T-helper 1 cell treated with Interleukin-12 subunit alpha and Interleukin-12 subunit beta and Interleukin-4 antibody, amounts not matched to agents 30 μg/mL and 1 μg/mL, for 36 hours (primary cell): ENCODE measurements at regions not wholly inside any gene's neighbourhood (a gene's known extent, or its start where the extent isn't known, plus 50 kb on each side); places are given as distances from the start of the nearest gene placed in this dataset.

Experiments
- H3K27ac Mint-ChIP-seq: one replicate; pipeline ENCODE4 v1.8.0; 2021; ENCODE audit warnings: mild to moderate bottlenecking, mixed read lengths
- H3K27me3 Mint-ChIP-seq: one replicate; pipeline ENCODE4 v1.8.0; 2021; ENCODE audit warnings: low read depth, mixed read lengths
- H3K36me3 Mint-ChIP-seq: one replicate; pipeline ENCODE4 v1.8.0; 2021; ENCODE audit warnings: low read depth, mixed read lengths
- H3K4me1 Mint-ChIP-seq: one replicate; pipeline ENCODE4 v1.8.0; 2021; ENCODE audit warnings: low read depth, mixed read lengths
- H3K4me3 Mint-ChIP-seq: one replicate; pipeline ENCODE4 v1.8.0; 2021; ENCODE audit warnings: mild to moderate bottlenecking, moderate library complexity, mixed read lengths
- H3K9me3 Mint-ChIP-seq: one replicate; pipeline ENCODE4 v1.8.0; 2021; ENCODE audit warnings: mixed read lengths

DNA sequence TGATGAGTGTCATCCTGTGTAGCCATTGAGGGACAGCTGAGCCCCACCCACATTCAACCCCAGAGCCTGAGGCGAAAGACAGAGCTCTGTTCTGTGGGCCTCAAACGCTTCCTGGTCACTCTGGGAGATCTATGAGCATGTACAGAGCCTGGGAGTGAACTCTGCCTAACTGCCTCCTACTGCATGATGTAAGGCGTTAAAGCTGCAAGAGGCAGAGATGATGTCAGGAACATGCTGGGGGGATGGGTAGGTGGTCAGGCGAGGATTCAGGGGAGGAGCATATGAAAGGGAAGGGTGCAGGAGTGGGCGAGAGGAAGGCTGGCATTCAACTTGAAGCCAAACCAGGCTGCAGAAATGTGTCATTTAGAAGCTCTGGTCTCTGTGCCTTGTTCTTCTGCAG is 181.0 kb downstream of the TFCP2L1 start:
- Mint-ChIP-seq H3K36me3 (no peaks in the 10 kb centered on the region), H3K4me3 (no peak overlapping the region), H3K4me1 (no peaks in the 10 kb centered on the region), H3K9me3 (no peaks in the 10 kb centered on the region), H3K27ac (no peak overlapping the region), H3K27me3 (no peaks in the 10 kb centered on the region)

DNA sequence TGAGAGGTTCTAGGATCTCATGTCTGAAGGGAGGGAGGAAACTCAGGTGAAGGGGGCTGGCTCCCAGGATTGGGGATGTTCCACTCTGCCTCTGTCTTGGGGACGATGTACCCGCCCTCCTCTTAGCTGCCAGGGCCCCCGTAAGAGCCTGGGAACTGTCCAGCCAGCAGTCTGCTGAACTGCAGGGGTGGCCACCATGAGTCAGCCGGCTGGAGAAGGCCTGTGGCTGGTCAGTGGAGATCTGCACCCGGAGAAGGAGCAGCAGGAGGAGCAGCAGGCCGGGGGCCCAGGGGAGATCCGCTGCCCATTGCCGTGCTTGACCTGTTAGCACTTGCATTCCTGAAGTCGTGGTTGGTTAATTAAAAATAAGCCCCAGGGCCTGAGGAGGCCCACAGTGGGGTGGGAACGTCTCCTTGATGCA is 180.3 kb downstream of the TFCP2L1 start:
- Mint-ChIP-seq H3K9me3 (no peaks in the 10 kb centered on the region), H3K4me3 (no peak overlapping the region), H3K27ac (no peak overlapping the region), H3K4me1 (no peaks in the 10 kb centered on the region), H3K27me3 (no peaks in the 10 kb centered on the region), H3K36me3 (no peaks in the 10 kb centered on the region)

DNA sequence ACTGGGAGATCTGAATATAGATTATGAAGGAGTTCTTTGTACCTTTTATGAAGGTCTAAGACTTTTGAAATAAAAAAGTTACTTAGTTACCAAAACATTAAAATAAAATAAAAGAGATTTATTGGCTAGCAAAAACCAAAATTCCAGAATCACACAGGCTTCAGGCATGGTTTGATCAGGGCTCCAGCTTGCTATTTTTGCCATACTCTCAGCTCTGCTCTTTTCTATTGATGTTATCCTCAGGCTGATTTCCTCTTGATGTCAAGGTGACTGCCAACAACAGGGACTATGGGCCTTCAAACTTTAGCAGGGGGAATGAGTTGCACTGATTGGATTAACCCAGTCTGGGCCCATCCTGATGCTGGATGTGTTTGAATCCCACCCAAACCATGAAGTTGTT is 174.1 kb downstream of the TFCP2L1 start:
- H3K27me3 Mint-ChIP-seq, result no peaks in the 10 kb centered on the region
- H3K27ac Mint-ChIP-seq, result no peak overlapping the region
- H3K4me3 Mint-ChIP-seq, result no peak overlapping the region

DNA sequence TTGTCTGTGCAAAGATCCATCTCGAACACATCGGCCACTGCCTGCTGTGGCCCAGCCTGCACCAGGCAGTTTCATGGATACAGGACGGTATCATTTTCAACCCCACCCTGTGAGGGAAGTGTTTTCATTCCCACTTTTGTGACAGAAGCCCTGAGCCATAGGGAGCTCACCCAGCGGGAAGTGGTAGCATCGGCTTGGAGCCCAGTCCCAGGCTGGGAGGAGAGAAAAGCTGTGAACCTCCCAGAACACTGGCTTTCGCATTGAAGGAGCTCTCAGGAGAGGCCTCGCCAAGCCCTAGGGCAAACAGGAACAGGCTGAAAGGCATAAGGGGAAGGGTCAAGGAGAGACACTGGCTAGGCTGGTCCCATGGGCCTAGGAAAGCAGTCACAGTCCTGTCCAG is 166.1 kb downstream of the TFCP2L1 start:
- H3K9me3 Mint-ChIP-seq, result no peaks in the 10 kb centered on the region
- H3K4me3 Mint-ChIP-seq, result no peak overlapping the region
- H3K27me3 Mint-ChIP-seq, result no peaks in the 10 kb centered on the region
- no peaks in the 10 kb centered on the region for H3K36me3 Mint-ChIP-seq
- H3K4me1 Mint-ChIP-seq, result no peaks in the 10 kb centered on the region
- H3K27ac Mint-ChIP-seq, result no peak overlapping the region

More for the DNA sequence above, 174.1 kb downstream of the TFCP2L1 start:
- Mint-ChIP-seq H3K4me1 (no peaks in the 10 kb centered on the region), H3K9me3 (no peaks in the 10 kb centered on the region), H3K36me3 (no peaks in the 10 kb centered on the region)

DNA sequence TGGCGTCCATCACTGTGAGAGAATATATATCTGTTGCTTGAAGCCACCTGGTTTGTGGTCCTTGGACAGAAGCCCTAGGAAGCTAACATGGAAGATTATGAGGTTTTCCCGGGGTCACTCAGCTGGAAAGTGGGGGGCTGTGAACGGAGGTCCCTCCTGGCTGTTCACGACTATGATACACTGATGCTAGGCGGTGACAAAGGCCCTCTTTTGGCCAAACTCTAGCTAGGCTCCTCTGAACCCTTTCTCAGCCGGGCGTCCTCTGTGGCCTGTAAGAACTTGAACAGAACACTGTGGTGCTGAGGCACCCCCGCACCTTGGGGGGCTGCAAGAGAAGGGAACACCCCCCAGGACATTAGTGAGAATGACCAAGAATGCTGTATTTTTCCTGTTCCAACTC is 164.6 kb downstream of the TFCP2L1 start:
- no peaks in the 10 kb centered on the region for H3K27me3 Mint-ChIP-seq
- no peak overlapping the region for H3K4me3 Mint-ChIP-seq
- H3K4me1 Mint-ChIP-seq, result no peaks in the 10 kb centered on the region
- no peaks in the 10 kb centered on the region for H3K36me3 Mint-ChIP-seq
- no peaks in the 10 kb centered on the region for H3K9me3 Mint-ChIP-seq
- no peak overlapping the region for H3K27ac Mint-ChIP-seq

DNA sequence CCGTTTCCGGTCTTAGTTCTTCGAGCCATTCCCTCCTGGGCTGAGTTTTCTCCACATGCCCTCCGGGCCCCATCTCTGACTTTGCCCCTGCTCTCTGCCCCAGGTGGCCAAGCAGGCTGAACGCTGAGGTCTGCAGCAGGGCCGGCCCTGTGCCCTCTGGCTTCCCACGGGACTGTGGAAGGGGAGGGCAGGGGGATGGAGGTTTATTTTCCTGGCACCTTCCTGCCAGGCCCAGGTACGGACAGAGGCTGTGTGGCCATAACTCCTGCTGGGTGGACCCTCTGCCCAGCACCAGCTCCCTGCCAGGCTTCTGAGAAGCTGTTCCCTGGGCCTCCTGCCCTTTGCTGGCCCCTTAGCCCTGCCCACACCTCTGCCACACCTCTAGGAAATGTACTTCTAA is 164.0 kb downstream of the TFCP2L1 start:
- Mint-ChIP-seq H3K27ac (no peak overlapping the region), H3K4me1 (no peaks in the 10 kb centered on the region), H3K4me3 (no peak overlapping the region), H3K9me3 (no peaks in the 10 kb centered on the region), H3K27me3 (no peaks in the 10 kb centered on the region), H3K36me3 (no peaks in the 10 kb centered on the region)

DNA sequence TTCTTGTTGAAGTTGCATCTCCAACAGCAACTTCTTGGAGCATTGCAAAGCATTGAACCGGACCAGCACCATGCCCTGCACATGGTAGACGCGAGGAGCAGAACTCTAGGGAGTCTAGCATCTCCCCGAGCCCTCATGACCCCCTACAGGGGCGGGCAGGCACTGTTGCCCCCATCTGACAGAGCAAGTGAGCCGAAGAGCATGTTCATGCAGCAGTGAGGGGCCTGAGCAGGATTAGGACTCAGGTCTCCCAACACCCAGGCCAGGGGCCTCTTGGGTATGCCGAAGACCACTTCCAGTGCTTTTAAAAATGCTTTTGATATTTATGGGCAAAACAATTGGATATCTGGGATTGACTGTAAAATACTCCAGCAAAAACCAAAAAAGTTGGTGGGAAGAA is 163.3 kb downstream of the TFCP2L1 start:
- no peaks in the 10 kb centered on the region for H3K4me1 Mint-ChIP-seq
- H3K9me3 Mint-ChIP-seq, result no peaks in the 10 kb centered on the region
- no peaks in the 10 kb centered on the region for H3K27me3 Mint-ChIP-seq
- no peak overlapping the region for H3K27ac Mint-ChIP-seq
- H3K4me3 Mint-ChIP-seq, result no peak overlapping the region
- no peaks in the 10 kb centered on the region for H3K36me3 Mint-ChIP-seq

DNA sequence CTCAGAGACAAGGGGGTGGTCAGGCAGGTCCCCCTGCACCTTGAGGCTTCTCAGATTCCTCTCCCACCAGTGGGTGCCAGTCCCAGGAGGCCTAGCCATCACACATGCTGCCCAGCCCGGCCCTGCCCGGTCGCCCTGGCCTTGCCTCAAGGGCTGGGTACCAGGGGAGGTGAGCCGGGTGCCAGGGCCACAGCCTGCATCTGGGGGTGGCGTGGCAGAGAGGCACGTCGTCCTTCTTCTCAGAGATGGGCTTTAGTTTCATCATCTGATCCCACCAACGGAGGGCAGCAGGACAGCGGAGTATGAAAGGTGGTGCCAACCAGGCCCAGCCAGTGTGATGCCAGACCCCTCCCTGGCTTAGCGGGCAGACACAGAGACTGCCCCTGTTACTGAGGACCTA is 161.7 kb downstream of the TFCP2L1 start:
- no peaks in the 10 kb centered on the region for H3K36me3 Mint-ChIP-seq
- H3K27me3 Mint-ChIP-seq, result no peaks in the 10 kb centered on the region
- H3K9me3 Mint-ChIP-seq, result no peaks in the 10 kb centered on the region
- H3K4me3 Mint-ChIP-seq, result no peak overlapping the region
- no peak overlapping the region for H3K27ac Mint-ChIP-seq
- H3K4me1 Mint-ChIP-seq, result no peaks in the 10 kb centered on the region

DNA sequence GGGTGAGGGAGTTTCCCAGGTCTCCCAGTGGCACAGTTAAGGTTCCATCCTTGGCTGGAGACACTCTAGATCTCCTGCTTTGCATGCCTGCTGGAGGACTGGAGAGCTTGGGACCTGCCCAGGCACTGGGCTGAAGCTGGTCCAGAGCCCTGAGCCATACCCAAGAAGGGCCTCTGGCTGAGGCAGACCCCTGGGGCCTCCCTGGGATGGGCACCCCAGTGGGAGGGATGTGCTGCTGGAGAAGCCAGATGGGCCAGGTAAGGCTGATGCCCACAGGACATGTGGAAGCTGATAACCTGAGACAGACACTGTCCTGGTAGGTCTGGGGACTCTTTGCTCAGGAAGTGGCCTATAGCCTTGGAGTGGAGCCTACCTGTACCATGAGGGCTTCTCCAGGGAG is 160.7 kb downstream of the TFCP2L1 start:
- no peaks in the 10 kb centered on the region for H3K4me1 Mint-ChIP-seq
- H3K36me3 Mint-ChIP-seq, result no peaks in the 10 kb centered on the region
- no peak overlapping the region for H3K27ac Mint-ChIP-seq
- H3K27me3 Mint-ChIP-seq, result no peaks in the 10 kb centered on the region
- H3K9me3 Mint-ChIP-seq, result no peaks in the 10 kb centered on the region
- H3K4me3 Mint-ChIP-seq, result no peak overlapping the region

DNA sequence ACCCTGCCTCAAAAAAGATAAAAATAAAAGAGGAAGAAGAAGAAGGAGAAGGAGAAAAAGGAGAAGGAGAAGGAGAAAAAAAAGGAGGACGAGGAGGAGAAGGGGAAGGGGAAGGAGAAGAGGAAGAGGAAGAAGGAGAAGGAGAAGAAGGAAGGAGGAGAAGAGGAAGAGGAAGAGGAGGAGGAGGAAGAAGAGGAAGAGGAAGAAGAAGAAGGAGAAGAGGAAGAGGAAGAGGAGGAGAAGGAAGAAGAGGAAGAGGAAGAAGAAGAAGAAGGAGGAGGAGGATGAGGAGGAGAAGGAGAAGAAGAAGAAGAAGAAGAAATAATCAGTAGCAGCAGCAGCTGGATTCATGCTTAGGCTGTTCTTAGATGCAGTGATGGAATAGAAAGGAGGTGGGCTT is 159.7 kb downstream of the TFCP2L1 start:
- Mint-ChIP-seq H3K27ac (no peak overlapping the region), H3K4me3 (no peak overlapping the region), H3K36me3 (no peaks in the 10 kb centered on the region), H3K27me3 (no peaks in the 10 kb centered on the region), H3K4me1 (no peaks in the 10 kb centered on the region), H3K9me3 (no peaks in the 10 kb centered on the region)

DNA sequence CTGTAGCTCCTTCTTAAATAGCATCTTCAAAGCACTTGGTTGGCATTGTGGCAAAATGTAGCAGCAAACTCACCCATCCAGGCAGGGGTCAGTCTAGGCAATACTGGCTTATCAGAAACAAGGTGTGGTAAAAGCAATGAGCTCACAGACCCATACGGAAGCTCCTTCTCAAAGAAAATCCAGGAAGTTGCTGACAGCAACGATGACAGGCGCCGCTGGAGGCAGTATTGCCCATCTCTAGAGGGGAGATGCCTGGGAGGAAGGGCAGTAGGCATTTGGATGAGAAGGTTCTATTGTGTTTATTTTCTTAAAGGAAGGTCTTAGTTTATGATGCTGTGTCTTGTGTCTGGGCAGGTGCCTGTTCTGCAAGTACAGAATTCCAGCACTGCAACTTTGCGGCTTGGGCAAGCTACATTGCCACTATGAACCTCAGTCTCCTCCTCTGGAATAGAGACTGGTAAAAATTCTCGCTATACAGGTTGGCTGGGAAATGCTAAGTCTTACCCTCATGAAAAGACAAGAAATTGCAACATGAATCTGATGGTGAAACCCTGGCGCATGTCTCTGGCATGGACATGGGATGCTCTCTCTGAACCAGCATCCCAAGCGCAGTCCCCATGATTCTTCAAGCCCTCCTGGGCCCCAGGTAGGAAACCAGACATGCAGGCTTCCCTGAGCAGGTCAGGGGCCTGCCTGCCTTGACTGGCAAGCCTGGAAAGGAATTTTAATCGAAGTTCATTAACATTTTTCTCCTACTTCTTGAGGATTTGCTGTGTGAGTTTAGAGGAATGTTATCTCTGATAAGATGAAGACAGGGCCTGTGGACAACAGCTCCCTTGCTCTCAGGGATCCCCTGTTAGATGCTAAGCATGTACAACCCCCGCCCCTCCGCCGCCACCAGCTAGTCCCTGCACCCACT is 156.0 kb downstream of the TFCP2L1 start:
- H3K4me3 Mint-ChIP-seq, result no peak overlapping the region

DNA sequence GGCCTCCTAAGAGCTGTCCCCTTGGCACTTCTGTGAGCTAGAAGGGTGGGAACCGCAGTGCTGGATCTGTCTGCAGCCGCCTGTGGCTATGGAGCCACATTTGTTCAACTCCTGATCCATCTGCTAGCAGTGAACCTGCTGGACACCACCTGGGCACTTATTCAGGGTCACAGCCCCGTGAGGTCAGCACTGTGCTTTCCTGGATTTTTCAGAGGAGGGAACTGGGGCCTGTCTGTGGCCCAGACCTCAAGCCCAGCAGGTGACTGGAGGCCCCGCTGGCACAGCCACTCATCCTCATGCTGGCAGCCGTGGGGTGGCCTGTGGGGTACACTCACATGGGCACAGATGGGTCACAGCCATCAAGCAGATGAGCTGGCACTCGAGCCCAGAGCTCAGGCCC is 155.3 kb downstream of the TFCP2L1 start:
- no peak overlapping the region for H3K27ac Mint-ChIP-seq

More for the DNA sequence above, 156.0 kb downstream of the TFCP2L1 start:
- H3K27me3 Mint-ChIP-seq, result no peaks in the 10 kb centered on the region
- no peaks in the 10 kb centered on the region for H3K36me3 Mint-ChIP-seq
- H3K4me1 Mint-ChIP-seq, result no peaks in the 10 kb centered on the region
- H3K9me3 Mint-ChIP-seq, result no peaks in the 10 kb centered on the region
- no peak overlapping the region for H3K27ac Mint-ChIP-seq

DNA sequence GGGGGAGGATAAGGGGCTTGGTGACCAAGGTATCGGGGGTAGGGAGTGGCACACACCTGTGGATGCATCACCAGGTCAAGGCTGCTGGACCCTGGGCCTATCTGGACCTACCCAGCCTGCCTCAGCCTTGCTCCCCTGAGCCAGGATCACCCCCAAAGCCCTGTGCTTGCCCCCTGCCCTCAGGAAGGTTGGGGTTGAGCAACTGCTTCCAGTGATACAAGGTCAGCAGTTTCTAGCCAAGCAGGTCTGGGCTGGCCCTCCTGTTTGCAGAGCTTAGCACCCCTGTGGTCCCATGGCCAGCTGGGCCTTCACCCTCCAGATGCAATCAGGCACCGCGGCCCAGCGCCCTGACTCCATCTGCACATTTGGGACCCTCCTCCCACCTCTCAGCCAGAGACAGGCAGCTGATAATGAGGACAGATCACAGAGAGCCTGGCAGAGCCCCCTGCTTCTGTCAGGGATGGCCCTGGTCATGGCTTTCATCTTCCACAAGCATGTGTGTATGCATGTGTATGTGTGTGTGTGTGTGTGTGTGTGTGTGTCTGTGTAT is 154.6 kb downstream of the TFCP2L1 start:
- H3K27me3 Mint-ChIP-seq, result no peaks in the 10 kb centered on the region
- H3K4me1 Mint-ChIP-seq, result no peaks in the 10 kb centered on the region
- no peaks in the 10 kb centered on the region for H3K36me3 Mint-ChIP-seq
- no peaks in the 10 kb centered on the region for H3K9me3 Mint-ChIP-seq
- H3K4me3 Mint-ChIP-seq, result no peak overlapping the region
- no peak overlapping the region for H3K27ac Mint-ChIP-seq

More for the DNA sequence above, 155.3 kb downstream of the TFCP2L1 start:
- no peak overlapping the region for H3K4me3 Mint-ChIP-seq
- no peaks in the 10 kb centered on the region for H3K9me3 Mint-ChIP-seq
- H3K27me3 Mint-ChIP-seq, result no peaks in the 10 kb centered on the region
- H3K4me1 Mint-ChIP-seq, result no peaks in the 10 kb centered on the region
- H3K36me3 Mint-ChIP-seq, result no peaks in the 10 kb centered on the region

DNA sequence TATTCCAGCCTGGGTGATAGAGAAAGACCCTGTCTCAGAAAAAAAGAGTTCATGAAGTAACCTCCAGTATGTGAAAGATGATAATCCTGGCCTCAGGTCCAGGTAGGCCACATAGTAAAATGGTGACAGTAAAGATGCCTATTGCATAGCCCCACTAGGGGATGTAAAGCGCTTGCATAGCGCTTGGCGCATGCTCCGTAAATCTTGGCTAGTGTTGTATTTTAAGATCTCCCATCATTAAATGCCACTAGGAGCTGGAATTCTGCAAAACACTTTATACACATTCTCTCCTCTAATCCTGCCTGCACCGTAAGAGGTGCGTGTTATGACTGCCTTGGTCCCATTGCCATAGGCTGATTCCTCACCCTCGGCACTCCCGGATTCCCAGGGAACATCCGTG is 153.6 kb downstream of the TFCP2L1 start:
- Mint-ChIP-seq H3K27me3 (no peaks in the 10 kb centered on the region), H3K27ac (no peak overlapping the region)

DNA sequence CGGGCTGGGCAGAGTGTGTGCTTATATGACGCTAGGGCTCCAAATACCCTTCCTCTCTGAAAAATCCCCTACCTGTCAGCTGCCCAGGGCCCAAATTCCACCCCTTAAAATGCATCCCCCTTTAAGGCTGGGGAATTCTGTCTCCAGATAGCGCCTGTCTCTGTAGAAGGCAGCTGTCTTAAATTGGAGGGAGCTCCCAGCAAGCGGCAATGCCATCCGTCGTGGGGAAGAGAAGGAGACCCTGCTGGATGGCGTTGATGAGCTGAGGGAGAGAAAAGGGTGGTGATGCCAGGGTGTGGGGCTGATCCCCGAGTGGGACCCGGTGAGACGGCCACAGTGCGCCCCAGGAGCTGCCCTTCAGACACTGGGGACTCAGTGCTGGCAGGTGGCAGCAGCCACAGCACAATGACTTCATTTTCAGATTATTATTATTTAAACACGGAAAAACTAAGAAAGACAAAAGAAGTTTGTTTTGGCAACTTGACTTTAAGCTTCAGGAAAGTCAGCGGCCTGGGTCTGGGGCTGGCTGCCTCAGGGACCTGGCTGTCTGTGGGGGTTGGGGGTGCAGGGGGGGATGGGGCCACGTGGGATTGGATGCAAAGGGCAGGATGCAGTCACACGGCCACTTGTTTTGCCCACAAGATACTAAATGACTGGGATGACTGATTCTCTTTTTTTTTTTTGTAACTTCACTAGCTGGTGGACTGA is 152.8 kb downstream of the TFCP2L1 start:
- Mint-ChIP-seq H3K27me3 (no peaks in the 10 kb centered on the region), H3K9me3 (no peaks in the 10 kb centered on the region), H3K4me3 (no peak overlapping the region), H3K4me1 (no peaks in the 10 kb centered on the region), H3K36me3 (no peaks in the 10 kb centered on the region), H3K27ac (no peak overlapping the region)

More for the DNA sequence above, 153.6 kb downstream of the TFCP2L1 start:
- H3K36me3 Mint-ChIP-seq, result no peaks in the 10 kb centered on the region
- no peaks in the 10 kb centered on the region for H3K9me3 Mint-ChIP-seq
- H3K4me3 Mint-ChIP-seq, result no peak overlapping the region
- H3K4me1 Mint-ChIP-seq, result no peaks in the 10 kb centered on the region
